ENCODE measurements at regions not wholly inside any gene's neighbourhood (a gene's known extent, or its start where the extent isn't known, plus 50 kb on each side); places are given as distances from the start of the nearest gene placed in this dataset.
"Not testable (repeated sequence)": the region's sequence is repeated elsewhere in the genome, so short reads cannot be mapped to it uniquely, and the experiment has no call there.

DNA sequence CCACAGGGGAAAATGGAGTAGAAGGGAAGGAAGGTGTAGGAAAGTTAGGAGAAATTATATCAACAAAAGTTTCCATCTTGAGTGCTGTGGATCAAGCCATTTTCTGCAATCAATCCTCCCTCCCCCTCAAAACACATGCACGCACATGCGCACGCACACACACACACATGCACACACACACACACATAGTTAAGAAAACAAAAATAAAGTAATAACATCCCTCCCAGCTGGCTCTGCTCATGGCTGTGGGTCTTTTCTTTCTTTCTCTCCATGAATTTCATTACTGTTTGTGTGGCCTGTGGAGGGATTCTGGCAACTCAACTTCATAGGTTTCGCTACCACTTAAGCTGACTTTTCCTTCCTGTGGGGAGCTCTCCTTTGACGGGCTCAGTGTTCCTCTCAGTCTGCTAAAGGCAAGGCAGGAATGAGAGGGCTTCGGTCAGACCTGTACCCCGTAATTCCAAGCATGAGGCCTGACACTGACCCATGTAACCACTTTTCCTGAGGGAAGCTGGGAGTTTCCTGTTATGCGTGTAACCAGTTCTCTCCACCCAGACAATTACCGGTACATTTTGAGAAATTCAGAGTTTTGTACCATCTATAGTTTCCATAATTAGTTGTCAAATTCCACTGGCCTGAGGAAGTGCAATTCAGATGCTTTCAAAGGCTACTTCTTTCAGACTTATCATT lies 79.8 kb downstream of the ZNF92 start:
- no peak for DNase-seq (ENCODE audit: low spot score)
- in situ Hi-C loops (cut with MboI; ENCODE audit: low sequenced_read_pairs, unreplicated experiment), result no loop called here
- TF ChIP-seq, protein P1, sequence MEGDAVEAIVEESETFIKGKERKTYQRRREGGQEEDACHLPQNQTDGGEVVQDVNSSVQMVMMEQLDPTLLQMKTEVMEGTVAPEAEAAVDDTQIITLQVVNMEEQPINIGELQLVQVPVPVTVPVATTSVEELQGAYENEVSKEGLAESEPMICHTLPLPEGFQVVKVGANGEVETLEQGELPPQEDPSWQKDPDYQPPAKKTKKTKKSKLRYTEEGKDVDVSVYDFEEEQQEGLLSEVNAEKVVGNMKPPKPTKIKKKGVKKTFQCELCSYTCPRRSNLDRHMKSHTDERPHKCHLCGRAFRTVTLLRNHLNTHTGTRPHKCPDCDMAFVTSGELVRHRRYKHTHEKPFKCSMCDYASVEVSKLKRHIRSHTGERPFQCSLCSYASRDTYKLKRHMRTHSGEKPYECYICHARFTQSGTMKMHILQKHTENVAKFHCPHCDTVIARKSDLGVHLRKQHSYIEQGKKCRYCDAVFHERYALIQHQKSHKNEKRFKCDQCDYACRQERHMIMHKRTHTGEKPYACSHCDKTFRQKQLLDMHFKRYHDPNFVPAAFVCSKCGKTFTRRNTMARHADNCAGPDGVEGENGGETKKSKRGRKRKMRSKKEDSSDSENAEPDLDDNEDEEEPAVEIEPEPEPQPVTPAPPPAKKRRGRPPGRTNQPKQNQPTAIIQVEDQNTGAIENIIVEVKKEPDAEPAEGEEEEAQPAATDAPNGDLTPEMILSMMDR (IDR thresholded peaks at IDR 0.05; ENCODE audit: borderline replicate concordance, control extremely low read depth, extremely low read depth, insufficient read depth, missing control alignments), result no peak

DNA sequence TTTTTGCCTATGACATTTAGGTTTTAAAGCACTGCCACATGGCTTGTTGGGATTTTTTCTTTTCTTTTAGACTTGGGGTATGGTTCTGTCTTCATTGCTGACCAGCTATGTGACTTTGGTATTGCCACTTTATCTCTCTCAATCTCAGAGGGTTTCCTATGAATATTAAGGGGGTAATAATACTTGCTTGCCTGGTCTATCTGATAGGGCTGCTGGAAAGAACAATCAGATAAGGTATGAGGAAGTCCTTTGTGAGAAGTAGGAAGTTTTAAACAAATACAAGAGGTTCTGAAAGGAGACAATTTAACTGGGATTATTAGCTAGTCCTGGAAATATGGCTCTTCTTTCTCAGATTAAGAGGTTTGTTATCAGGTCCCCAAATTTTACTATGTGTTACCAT lies 80.8 kb downstream of the ZNF92 start:
- in situ Hi-C loops (cut with MboI; ENCODE audit: low sequenced_read_pairs, unreplicated experiment), result no loop called here
- DNase-seq (ENCODE audit: low spot score), result no peak

DNA sequence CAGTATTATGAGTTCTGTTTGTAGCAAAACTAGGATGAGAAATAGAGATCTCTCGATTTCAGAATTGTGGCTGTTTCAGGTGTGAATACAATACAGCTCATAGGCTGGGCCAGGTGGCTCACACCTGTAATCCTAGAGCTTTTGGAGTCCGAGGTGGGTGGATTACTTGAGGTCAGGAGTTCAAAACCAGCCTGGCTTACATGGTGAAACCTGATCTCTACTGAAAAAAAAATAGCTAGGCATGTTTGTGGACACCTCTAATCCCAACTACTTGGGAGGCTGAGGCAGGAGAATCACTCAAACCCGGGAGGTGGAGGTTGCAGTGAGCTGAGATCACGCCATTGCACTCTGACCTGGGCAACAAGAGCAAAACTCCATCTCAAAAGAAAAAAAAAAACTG lies 81.4 kb downstream of the ZNF92 start:
- DNase-seq (ENCODE audit: low spot score); in situ Hi-C loops (cut with MboI; ENCODE audit: low sequenced_read_pairs, unreplicated experiment): not testable (repeated sequence)

More for the DNA sequence above, 80.8 kb downstream of the ZNF92 start:
- TF ChIP-seq, protein P1 (IDR thresholded peaks at IDR 0.05; ENCODE audit: borderline replicate concordance, control extremely low read depth, extremely low read depth, insufficient read depth, missing control alignments), result no peak

DNA sequence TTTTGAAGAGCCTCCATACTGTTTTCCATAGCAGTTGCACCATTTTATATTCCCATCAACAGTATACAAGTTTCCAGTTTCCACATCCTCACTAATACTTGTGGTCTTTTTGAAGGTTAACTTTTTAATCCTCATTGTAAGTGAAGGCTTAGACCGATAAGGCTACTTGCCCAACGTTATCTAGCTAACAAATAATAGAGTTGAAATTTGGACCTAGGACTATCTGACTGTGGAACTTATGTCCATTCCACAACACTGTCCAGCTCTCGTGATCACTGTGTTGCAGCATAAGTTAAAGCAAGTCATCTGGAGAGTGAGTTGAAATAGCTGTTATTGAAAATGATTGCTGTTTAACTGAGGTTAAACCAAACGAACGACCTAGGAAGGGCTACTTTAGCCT lies 84.0 kb downstream of the ZNF92 start:
- TF ChIP-seq, protein P1 (IDR thresholded peaks at IDR 0.05; ENCODE audit: borderline replicate concordance, control extremely low read depth, extremely low read depth, insufficient read depth, missing control alignments), result no peak
- in situ Hi-C loops (cut with MboI; ENCODE audit: low sequenced_read_pairs, unreplicated experiment), result no loop called here
- no peak for DNase-seq (ENCODE audit: low spot score)

DNA sequence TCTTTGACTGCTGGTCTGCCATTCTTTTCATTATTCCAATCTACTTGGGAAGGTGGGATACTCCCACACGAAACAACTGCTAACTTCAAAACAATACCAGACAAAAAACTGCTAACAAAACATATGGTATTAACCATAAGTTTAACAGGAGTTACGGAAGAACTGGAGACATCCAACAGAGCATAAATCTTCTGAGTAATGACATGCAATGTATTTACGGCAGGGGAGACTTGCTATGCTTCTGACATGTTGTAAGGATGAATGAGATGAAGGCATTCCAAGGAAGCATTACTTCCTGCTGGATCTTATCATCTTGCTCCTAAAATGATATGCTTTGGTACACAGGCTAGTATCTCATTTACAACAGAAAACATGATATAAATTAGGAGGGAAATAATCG lies 85.8 kb downstream of the ZNF92 start:
- TF ChIP-seq, protein P1 (IDR thresholded peaks at IDR 0.05; ENCODE audit: borderline replicate concordance, control extremely low read depth, extremely low read depth, insufficient read depth, missing control alignments), result no peak

DNA sequence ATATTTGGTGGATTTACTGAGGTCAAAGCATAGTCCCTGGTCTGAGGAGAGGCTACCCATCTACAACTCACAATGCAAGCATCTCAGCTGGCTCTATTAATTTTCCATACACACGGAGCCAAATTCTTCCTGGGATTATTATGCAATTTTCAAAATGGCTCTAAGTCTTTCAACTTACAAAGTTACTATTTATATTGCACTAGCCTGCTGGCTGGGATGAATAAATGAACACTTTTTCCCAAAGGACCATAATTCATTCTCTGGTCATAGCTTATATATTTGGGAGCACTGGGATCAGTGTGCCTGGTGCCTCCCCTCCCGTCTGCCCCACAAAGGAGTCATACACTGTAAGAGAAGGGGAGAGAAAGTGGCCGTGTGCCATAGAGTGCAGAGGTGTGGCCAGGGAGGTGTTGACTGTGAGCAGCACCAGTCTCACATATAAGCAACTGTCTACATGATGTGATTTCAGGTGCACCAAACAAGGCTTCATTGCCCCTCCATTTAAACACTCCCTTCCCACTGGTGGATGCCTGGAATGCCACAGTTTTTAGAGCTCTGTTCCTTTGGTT lies 88.6 kb downstream of the ZNF92 start:
- no peak for DNase-seq (ENCODE audit: low spot score)
- TF ChIP-seq, protein P1 (IDR thresholded peaks at IDR 0.05; ENCODE audit: borderline replicate concordance, control extremely low read depth, extremely low read depth, insufficient read depth, missing control alignments), result no peak
- in situ Hi-C loops (cut with MboI; ENCODE audit: low sequenced_read_pairs, unreplicated experiment), result no loop called here

More for the DNA sequence above, 85.8 kb downstream of the ZNF92 start:
- DNase-seq (ENCODE audit: low spot score), result no peak
- in situ Hi-C loops (cut with MboI; ENCODE audit: low sequenced_read_pairs, unreplicated experiment), result no loop called here

DNA sequence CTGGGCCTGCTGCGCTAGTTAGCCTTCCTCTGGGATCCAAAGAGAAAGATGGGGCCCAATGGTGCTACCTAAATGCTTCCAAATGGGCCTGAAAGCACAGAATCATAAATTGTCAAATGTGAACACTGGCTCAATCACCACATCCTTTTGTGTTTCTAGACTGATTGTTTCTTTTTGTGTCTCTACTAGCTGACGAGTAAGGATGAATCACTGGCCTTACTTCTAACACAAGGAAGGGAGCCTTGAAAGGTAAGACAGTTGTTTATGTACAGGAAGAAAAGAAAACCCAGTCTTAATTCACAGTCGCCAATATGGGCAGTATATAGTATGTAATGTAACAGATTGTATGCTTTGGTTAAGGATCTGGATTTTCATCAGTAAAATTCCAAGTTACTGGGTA lies 89.5 kb downstream of the ZNF92 start:
- DNase-seq (ENCODE audit: low spot score), result no peak
- in situ Hi-C loops (cut with MboI; ENCODE audit: low sequenced_read_pairs, unreplicated experiment), result no loop called here
- TF ChIP-seq, protein P1 (IDR thresholded peaks at IDR 0.05; ENCODE audit: borderline replicate concordance, control extremely low read depth, extremely low read depth, insufficient read depth, missing control alignments), result no peak

DNA sequence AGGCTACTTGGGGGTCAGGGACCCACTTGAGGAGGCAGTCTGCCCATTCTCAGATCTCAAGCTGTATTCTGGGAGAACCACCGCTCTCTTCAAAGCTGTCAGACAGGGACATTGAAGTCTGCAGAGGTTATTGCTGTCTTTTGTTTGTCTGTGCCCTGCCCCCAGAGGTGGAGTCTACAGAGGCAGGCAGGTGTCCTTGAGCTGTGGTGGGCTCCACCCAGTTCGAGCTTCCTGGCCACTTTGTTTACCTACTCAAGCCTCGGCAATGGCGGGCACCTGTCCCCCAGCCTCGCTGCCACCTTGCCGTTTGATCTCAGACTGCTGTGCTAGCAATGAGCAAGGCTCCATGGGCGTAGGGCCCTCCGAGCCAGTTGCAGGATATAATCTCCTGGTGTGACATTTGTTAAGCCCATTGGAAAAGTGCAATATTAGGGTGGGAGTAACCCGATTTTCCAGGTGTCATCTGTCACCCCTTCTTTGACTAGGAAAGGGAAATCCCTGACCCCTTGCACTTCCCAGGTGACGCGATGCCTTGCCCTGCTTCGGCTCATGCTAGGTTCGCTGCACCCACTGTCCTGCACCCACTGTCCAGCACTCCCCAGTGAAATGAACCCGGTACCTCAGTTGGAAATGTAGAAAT lies 96.4 kb downstream of the ZNF92 start:
- in situ Hi-C loops (cut with MboI; ENCODE audit: low sequenced_read_pairs, unreplicated experiment); DNase-seq (ENCODE audit: low spot score): not testable (repeated sequence)

Measured in GM13976 (cell line).